RWPE1 (cell line): ENCODE measurements at regions not wholly inside any gene's neighbourhood (a gene's known extent, or its start where the extent isn't known, plus 50 kb on each side); places are given as distances from the start of the nearest gene placed in this dataset.

ENCODE experiments used
- CTCF ChIA-PET: fragments of 350-600 bp; sonication (Branson Sonifier 250); formaldehyde crosslinking; extraction: SDS; loops from one replicate; lab custom pipeline; 2021; lab: Yijun Ruan, JAX
- POLR2A ChIA-PET: fragments of 400-600 bp; formaldehyde crosslinking; extraction: SDS; loops from one replicate; lab custom pipeline; 2020; ENCODE audit warnings: antibody characterized with exemption; ENCODE audit not compliant: low non-redundant PET; lab: Yijun Ruan, JAX
- DNase-seq: peaks from one replicate; pipeline ENCODE4 v3.0.0; 2012; ENCODE audit warnings: low spot score
- H3K27ac ChIP-seq: fragments of 450-650 bp; 2 replicates; pipeline ENCODE4 v1.5.1; 2017
- TF ChIP-seq, protein P1 (sequence below): fragments of 450-650 bp; conservative IDR thresholded peaks from 2 replicates; pipeline ENCODE4 v1.5.1; 2017; ENCODE audit warnings: low read depth, mild to moderate bottlenecking

GRCh38 chr13:105937451-105937850, 598.0 kb downstream of the EFNB2 start:
- POLR2A ChIA-PET, result no interaction called here
- TF ChIP-seq, protein P1, sequence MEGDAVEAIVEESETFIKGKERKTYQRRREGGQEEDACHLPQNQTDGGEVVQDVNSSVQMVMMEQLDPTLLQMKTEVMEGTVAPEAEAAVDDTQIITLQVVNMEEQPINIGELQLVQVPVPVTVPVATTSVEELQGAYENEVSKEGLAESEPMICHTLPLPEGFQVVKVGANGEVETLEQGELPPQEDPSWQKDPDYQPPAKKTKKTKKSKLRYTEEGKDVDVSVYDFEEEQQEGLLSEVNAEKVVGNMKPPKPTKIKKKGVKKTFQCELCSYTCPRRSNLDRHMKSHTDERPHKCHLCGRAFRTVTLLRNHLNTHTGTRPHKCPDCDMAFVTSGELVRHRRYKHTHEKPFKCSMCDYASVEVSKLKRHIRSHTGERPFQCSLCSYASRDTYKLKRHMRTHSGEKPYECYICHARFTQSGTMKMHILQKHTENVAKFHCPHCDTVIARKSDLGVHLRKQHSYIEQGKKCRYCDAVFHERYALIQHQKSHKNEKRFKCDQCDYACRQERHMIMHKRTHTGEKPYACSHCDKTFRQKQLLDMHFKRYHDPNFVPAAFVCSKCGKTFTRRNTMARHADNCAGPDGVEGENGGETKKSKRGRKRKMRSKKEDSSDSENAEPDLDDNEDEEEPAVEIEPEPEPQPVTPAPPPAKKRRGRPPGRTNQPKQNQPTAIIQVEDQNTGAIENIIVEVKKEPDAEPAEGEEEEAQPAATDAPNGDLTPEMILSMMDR, result no peak
- DNase-seq, result no peak
- CTCF ChIA-PET, result no interaction called here
- no peak overlapping the region for H3K27ac ChIP-seq

DNA sequence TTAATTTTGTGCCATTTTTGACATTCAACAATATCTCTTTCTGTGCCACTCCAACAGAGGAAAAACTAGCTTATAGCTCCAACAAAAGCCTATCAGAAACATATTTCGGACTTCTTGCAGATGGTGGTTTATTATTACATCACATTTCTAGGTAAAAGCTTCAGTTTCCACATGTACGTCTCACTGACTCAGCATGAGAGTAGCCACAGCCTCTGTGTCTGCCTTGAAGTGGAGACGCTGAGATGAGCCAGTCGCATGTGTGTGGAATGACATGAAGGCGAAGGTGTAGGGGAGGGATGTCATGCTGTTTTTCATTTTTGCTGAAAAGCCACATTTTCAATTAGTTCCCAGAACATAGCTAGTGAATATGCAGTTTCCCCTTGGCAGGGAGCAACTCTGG, 598.6 kb downstream of the EFNB2 start:
- ChIA-PET POLR2A (no interaction called here), CTCF (interaction anchor here (0.6 kb wide), 1 partner anchor 285 kb away, joined by 3 read pairs; no protein-coding TSS in a partner anchor)
- TF ChIP-seq, protein P1, result no peak
- DNase-seq, result no peak
- H3K27ac ChIP-seq, result no peak overlapping the region

- ChIA-PET POLR2A (no interaction called here), CTCF (no interaction called here)
- TF ChIP-seq, protein P1, result no peak
Measured at GRCh38 chr13:105929505-105929904, 606.0 kb downstream of the EFNB2 start.

GRCh38 chr13:105928901-105929300, 606.6 kb downstream of the EFNB2 start:
- TF ChIP-seq, protein P1, result no peak
- CTCF ChIA-PET, result no interaction called here
- DNase-seq, result no peak
- POLR2A ChIA-PET, result no interaction called here
- no peak overlapping the region for H3K27ac ChIP-seq

More at GRCh38 chr13:105929505-105929904, 606.0 kb downstream of the EFNB2 start:
- peak overlapping the region; percentile 39 for H3K27ac ChIP-seq
- DNase-seq, result no peak

DNA sequence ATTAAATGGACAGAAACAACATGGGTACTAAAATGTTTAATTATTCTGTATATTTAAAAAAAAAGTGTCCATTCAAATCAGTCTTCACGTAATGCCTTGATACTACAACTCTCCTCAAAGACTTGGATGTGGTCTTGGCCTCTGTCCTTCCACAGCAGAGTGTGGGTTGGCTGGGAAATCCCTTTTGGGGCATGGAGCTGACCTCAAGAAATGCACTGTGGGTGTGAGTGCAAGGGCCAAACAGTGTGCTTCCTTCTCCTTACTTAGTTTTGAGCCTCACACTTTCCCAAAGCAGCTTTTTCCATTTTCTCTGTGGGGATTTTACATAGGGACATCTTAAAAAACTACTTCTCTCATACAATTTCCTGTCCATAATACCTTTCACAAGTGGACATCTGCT, 607.4 kb downstream of the EFNB2 start:
- ChIA-PET CTCF (no interaction called here), POLR2A (no interaction called here)
- TF ChIP-seq, protein P1, result no peak
- no peak overlapping the region for H3K27ac ChIP-seq
- DNase-seq, result no peak

DNA sequence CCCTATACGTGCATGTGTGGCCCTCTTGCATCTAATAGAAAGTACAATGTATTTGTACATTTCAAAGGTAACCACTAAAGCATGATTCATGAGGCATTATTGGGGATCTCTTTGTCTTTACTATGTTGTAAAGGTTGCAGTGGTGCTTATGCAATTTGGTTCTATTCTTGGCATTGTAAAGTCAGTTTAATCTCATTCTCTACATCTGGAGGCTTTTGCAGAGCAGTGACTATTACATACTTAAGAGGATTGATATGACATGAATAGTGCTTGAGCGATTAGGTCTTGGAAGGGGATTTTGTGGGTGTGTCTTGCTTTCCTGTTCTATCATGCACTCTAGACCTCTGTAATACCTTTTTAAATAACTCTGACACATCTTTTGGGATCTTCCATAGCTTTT, 610.0 kb downstream of the EFNB2 start:
- DNase-seq, result peak; percentile 77
- ChIA-PET CTCF (no interaction called here), POLR2A (interaction anchor here (0.5 kb wide), 1 partner anchor 1096 kb away, joined by 5 read pairs; no protein-coding TSS in a partner anchor)
- TF ChIP-seq, protein P1, result no peak
- H3K27ac ChIP-seq, result no peak overlapping the region
